Esophagus muscularis mucosa (tissue), 4 donors: ENCODE measurements at regions not wholly inside any gene's neighbourhood (a gene's known extent, or its start where the extent isn't known, plus 50 kb on each side); places are given as distances from the start of the nearest gene placed in this dataset.

ENCODE experiments used
- EP300 ChIP-seq: sonication (generic); formaldehyde crosslinking; IDR thresholded peaks from one replicate; pipeline ENCODE4 v1.6.1; 2017; ENCODE audit warnings: antibody characterized with exemption
- POLR2A ChIP-seq: fragments of 450-650 bp; IDR thresholded peaks from one replicate; pipeline ENCODE4 v1.6.1; 2017; ENCODE audit warnings: antibody characterized with exemption, moderate library complexity, mild to moderate bottlenecking, low read depth
- POLR2AphosphoS5 ChIP-seq, 2 donors: sonication (generic); formaldehyde crosslinking; IDR thresholded peaks; one replicate each; pipeline ENCODE4 v1.6.1; 2017; ENCODE audit warnings: antibody characterized with exemption in 2 of 2
- TF ChIP-seq, protein P1 (sequence below), 3 experiments: fragments of 200-600 bp in 2 of 3; fragments of 450-650 bp in 1 of 3; sonication (generic) in 2 of 3; IDR thresholded peaks; one replicate each; pipeline ENCODE4 v1.5.1; 2017 to 2019; ENCODE audit warnings: antibody characterized with exemption in 3 of 3, mild to moderate bottlenecking in 2 of 3, moderate library complexity in 1 of 3

DNA sequence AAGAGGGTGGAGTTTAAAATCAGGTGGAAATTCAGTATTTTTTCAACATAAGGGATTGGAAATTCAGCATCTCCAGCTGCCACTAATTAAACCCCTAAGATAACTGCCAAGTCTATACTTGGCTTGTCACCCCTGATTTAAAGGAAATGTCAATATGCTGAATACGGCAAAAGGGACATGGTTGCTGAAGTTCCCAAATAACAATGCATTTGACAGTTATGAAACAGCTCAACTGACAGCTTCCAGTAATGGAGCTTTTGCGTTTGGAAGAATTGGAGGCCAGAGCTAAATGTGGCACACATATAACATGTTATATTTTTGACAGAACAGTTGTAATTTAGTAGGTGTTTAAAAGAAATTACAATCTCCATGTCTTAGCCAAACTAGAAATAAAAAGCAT lies 1867.9 kb upstream of the LRRTM1 start:
- TF ChIP-seq, protein P1, sequence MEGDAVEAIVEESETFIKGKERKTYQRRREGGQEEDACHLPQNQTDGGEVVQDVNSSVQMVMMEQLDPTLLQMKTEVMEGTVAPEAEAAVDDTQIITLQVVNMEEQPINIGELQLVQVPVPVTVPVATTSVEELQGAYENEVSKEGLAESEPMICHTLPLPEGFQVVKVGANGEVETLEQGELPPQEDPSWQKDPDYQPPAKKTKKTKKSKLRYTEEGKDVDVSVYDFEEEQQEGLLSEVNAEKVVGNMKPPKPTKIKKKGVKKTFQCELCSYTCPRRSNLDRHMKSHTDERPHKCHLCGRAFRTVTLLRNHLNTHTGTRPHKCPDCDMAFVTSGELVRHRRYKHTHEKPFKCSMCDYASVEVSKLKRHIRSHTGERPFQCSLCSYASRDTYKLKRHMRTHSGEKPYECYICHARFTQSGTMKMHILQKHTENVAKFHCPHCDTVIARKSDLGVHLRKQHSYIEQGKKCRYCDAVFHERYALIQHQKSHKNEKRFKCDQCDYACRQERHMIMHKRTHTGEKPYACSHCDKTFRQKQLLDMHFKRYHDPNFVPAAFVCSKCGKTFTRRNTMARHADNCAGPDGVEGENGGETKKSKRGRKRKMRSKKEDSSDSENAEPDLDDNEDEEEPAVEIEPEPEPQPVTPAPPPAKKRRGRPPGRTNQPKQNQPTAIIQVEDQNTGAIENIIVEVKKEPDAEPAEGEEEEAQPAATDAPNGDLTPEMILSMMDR (IDR thresholded peaks at IDR 0.05): no peak
- no peak for TF ChIP-seq POLR2A
- no peak for TF ChIP-seq EP300
- no peak for TF ChIP-seq POLR2AphosphoS5 (IDR thresholded peaks at IDR 0.05)
